Stimulated activated CD4-positive, alpha-beta T cell treated with anti-CD3 and anti-CD28 coated beads, Interleukin-2, amount 100 ng/mL, for 24 hours (primary cell): ENCODE measurements at regions not wholly inside any gene's neighbourhood (a gene's known extent, or its start where the extent isn't known, plus 50 kb on each side); places are given as distances from the start of the nearest gene placed in this dataset.

Source experiments
- DNase-seq, 2 donors: peaks; one replicate each; pipeline ENCODE4 v3.0.0-alpha.2; 2020

GRCh38 chr15:69530991-69531664 lies 78.5 kb downstream of the RPLP1 start:
- no peak for DNase-seq

DNA sequence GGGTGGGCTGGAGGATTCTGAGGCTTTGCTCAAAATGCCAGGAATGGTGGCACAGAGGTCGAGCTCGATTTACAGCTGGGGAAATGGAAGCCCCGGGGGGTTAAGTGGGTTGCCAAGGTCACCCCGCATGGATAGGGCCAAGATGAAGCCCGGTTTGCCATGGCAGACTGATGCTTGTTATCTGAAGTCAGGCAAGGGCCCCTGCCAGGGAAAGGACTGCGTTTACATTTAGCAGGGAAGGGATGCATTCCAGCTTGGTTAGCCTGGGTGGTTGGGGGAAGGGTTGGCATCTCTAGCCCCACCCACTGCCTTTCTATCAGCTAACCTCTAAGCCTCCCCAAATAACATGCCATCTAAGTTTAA lies 79.0 kb downstream of the RPLP1 start:
- no peak for DNase-seq

DNA sequence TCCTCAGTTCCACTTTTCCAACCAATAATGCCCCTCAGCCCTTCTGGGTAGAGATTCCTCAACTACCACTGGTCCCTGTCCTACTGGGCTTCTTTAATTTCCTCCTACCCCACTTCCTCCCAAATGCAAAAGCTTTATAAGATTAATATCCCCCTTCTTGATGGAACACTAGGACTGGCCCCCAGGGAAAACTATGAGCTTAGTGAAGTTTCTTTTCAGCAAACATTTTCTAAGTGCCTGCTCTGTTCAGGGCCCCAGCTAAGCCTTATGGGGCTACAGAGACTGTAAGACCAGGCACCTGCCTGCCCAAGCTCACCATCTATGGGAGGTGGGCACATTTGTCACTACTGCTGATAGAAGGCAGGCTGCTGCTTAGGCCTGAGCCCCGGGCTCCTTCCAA lies 79.4 kb downstream of the RPLP1 start:
- no peak for DNase-seq

DNA sequence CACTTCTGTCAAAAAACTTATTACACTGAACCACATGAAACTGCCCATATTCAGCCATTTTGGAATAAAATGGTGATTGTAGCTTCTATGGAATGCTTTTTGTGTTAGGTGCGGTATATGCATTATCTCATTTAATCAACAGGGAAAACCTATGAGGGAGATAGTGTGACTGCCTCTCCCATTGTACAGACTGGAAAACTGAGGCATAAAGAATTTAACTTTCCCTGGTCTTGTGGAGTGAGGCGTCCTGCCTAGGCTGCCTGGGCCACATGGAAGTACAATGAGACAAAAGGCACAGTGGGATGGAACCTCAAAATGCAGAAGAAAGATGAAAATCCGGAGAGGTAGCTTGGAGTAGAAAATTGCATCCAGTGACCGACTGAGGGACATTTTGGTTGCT lies 80.2 kb downstream of the RPLP1 start:
- no peak for DNase-seq

DNA sequence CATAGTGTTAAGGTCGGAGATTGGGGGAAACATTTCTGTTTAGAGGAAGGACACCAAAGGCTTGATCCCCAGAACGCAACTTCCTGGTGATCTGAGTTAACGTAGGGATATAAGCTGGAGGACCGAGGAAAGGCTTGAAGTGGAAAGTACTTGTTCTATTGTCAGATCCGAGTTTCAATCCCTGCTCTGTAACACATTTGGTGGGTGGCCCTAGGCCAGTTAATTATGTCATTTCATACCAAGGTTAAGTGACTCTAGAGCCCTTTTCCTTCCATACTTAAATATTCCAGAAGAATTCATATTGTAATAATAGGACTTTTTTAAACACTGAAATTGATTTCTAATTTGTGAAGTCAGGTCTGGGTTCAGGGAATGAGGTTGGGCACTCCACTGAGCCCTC lies 80.9 kb downstream of the RPLP1 start:
- DNase-seq, result no peak

DNA sequence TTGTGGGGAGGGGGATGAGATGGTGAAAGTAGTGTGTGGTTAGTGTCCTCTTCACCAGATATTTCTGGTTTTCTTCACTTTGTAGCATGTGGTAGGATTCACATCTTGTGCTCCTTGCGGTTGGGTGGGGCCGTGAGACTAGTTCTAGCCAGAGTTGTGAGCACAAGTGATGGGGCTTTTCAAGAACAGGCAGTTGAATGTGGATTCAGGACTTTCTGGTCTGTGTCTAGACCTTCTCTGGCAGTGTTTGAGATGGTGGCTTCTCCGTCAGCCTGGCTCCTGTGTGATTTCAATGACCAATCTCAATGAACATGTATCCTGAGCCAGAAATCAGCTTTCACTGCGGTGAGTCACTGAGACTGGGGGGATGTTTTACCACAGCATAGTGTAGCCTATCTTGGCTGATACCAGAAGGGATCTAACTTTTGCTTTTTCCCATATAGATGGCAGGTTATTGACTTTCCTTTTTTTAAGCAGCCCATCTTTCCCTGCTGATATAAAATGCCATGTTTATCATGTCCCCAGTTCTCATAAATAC lies 82.6 kb downstream of the RPLP1 start:
- no peak for DNase-seq

GRCh38 chr15:69535998-69536397 lies 83.4 kb downstream of the RPLP1 start:
- DNase-seq, result no peak

- DNase-seq, result no peak
Measured at GRCh38 chr15:69536726-69537512, 84.3 kb downstream of the RPLP1 start.

GRCh38 chr15:69537901-69538300 lies 85.3 kb downstream of the RPLP1 start:
- DNase-seq, result no peak

DNA sequence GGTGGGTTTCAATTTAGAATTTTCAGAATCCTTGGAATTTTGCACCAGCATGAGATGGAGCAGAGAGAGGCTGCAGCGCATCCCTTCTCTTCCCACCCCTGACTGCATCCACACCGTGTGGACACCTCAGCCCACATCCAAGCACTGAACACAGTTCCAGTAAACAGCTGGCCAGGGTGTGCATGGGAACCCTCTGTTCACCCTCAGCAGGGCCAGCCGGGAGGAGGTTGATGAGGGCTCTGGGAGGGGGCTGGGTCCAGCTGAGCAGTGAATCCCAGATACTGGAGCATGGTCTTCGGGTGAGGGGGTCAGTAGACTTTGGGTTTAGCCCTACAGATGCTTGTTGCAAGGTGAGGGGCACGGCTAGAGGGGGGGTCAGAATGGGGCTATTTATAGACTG lies 85.8 kb downstream of the RPLP1 start:
- DNase-seq, result no peak

DNA sequence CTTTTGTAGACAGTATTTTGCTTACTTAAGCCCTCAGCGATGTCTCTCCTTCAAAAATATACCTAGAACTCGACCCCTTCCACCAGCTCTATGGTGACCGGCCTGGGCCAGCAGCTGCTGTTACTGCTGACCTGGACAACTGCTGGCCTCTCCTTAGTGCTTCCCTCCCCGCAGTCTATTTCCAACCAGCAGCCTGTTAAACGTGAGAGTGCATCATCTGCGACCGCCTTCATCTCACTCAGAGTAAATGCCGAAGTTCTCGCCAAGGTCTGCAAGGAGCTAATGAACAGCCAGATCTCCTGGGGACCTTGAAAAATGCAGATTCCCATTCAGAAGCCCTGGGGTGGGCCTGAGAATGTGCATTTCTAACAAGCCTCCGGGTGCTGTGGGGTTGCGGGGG lies 86.7 kb downstream of the RPLP1 start:
- no peak for DNase-seq

DNA sequence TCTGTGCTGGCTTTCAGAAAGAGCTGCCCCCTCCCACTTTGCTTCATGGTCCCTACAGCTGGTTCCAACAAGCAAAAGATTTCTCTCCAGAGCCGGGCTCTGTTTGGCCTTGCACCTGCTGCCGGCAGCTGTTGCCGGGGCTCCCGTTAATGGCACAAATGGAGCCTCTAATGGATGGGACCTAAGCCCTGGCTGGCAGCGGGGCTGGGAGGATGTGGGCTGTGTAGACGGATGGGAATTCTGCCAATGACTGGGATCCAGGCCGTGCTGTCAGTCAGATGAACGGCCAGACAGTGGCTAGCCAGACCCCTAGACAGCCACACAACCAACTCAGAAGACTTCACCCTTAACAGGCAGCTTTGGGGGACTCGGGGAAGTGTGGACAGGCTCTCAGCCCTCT lies 88.0 kb downstream of the RPLP1 start:
- DNase-seq, result no peak

DNA sequence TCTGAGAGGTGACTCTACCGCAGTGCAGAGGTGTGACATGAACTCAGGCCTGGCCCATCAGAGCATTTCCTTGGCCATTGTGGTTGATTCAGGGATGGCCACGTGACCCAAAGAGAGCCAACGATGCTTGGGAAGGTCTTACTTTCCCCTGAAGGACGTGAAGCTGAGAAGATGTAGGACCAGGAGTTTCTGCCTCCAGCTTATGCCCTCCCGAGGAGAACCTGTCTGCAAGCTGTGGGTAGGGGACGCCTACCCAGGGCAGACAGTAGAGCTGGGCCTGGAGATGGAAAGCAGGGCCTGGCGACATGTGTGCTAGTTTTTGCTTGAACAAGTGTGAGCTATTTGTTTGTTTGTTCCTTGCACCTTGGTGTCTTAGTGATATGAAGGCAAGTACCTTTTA lies 89.4 kb downstream of the RPLP1 start:
- no peak for DNase-seq

DNA sequence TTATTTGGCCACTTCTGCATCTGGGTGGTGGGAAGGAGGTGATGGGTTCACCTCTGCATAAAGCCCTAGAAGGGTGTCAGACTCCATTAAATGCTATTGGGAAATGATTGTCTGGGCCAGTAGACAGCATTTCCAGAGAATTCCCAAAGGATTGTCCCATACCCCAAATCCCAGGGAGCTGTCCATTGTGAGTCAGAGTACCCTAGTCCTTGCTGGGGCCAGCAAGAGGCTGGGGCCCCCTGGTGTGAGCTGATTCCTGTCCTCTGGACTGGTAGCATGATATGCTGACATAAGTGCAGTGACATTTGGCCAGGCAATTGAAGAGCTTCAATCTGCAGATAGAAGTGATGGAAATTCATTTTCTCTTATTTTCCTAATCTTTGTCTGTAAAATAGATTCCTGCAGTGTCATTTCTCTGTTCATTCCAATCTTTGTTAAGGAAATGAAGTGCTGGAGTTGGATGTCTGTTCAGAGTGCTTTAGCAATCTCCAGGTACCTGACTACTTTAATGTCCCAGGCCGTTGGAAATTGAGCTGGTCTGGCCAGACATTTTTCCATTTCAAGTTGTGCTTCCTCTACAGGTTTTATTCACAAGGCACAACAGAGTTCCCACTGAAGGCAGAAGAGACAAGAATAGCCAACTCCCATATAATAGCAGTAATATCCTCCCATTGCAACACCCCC lies 91.2 kb downstream of the RPLP1 start:
- no peak for DNase-seq

DNA sequence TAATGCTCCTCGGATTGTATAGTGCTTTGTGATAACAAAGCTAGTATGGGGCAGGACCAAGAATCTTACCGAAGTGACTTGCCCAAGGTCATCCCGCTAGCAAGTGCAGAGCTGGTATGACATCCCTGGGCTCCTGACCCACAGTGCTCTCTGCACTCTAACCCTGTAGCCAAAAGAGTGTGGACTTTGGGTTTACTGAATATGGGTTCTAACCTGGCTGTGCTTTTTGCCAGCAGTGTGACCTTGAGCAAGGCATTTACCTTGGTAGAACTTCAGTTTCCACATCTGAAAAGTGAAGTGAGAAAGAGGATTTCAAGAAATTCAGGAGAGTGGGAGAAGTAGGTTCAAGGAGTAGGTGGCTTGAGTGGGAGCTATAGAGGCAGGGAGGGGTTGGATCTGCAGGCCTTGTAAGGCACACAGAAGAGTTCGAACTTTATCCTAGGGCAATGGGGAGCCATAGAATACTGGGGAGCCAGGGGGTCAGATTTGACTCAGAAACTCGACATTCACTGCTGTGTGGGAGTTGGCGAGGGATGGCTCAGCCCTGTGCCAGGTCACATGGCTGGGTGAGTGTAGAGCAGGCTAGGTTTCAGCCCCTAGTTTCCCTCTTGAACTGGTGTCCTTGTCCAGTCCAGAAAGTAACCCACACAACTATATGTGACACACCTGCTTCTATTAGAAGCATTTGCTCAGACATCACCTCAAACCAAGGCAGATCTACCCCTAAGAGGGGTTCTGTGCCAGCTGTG lies 91.9 kb downstream of the RPLP1 start:
- no peak for DNase-seq

DNA sequence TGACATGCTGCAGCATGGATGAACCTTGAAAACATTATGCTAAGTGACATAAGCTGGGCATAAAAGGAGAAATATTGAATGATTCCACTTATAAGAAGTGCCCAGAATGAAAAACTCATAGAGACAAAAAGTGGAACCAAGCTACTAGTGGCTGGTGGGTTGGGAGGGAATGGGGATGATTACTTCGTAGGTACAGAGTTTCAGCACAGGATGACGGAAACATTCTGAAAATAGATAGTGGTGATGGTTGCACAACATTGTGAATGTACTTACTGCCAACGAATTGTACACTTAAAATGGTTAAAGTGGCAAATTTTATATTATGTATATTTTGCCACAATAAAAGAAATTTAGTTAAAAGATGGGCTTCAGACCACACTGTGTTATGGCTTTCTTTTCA lies 93.6 kb downstream of the RPLP1 start:
- no peak for DNase-seq

DNA sequence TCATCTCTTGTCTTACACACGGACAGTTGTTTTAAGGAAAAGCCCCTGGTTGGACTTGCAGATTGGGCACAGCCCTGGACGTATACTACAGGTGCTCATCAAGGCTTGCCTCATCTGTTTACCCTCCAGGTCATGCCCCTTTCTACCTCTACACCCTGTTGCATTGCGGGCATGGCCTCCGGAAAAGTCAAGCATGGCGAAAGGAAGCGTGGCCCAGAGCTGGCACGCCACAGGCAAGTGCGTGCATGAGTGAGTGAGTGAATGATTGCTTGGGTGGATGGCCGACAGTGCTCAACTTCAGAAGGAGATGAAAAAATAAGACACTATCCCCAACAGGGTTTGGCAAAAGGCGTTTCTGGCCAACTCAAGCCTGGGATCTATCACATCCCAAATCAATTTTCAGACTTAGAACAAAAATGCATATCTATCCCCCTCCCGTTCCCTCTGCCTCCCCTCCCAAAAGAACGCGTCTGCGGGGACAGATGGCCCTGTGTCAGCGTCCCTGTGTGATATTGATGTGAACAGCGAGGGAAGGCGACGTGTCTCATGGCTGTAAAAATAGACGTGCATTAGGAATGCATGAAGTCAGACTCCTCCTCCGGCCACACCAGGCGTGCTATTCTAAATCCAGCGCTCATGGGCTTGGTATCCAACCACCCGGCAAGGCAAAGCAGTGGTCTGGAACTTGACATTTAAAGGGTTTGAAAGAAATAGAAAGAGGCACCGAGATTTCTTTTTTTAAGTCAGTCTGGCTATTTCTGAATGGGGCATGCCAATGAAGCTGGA lies 96.0 kb downstream of the RPLP1 start:
- DNase-seq, result no peak

- no peak for DNase-seq
Measured at GRCh38 chr15:69551391-69552056, 98.9 kb downstream of the RPLP1 start.

DNA sequence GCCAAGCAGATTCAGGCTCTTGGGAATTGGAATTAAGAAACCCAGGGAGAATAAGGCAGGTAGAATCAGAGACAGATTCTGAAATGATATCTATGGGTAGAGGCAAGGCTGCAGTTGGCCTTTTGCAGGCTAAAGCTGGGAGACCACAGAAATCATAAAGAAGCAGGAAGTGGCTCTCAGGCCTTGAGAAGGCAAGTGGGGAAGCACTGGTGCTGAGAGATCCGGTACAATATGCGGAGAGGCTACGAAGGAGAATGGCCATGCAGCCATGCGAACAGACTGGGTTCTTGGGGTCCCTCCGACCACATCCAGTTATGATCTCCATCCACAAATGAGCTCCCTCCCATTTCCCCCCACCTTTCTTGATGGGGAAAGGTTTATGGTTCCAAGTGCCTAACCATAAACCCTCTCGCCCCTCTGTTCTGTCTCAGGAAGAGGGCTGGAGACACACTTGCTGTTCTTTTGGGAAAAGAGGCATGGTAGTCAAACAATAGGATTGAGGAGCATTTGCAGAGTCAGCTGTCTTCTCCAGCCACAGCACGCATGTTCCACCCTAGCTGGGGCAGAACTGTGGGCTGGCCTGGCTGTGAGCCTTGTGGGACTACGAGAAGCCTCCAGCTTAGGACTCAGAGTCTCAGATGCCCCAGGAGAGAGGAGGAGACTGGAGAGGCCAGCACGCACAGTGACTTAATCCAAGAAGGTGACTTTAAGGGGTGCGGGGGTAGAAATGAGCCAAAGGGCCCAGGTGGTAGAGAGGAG lies 99.6 kb downstream of the RPLP1 start:
- DNase-seq, result no peak

- no peak for DNase-seq
Measured at GRCh38 chr15:69553686-69554085, 101.1 kb downstream of the RPLP1 start.
